PC-9 (cell line): ENCODE measurements at regions not wholly inside any gene's neighbourhood (a gene's known extent, or its start where the extent isn't known, plus 50 kb on each side); places are given as distances from the start of the nearest gene placed in this dataset.

Experiments
- EZH2 ChIP-seq: fragments of 200-600 bp; sonication (generic); IDR thresholded peaks from 2 replicates; pipeline ENCODE4 v1.8.0; 2017; ENCODE audit warnings: antibody characterized with exemption, low read depth
- TF ChIP-seq, protein P1 (sequence below): fragments of 200-600 bp; sonication (generic); conservative IDR thresholded peaks from 2 replicates; pipeline ENCODE4 v1.6.1; 2017; ENCODE audit warnings: mixed run types, antibody characterized with exemption, mild to moderate bottlenecking, moderate library complexity

DNA sequence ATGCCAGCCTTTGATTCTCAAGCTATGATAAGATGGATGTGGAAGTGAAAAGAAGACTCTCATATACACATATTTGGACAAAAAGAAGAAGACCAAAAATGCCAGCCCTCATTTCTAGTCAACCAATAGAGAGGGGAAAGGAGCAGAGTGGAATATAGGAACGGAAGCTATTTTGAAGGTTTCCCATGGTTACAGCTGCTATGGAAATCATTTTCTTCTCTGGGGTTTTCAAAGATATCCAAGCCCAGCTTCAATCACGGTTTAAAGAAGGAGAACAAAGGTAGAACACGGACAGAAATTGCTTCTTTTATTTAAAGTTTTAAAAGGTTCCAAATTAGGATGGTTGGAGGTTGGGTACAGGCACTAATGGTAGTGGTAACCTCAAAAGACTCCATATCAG, 181.0 kb upstream of the PRICKLE2 start:
- no peak for TF ChIP-seq EZH2
- TF ChIP-seq, protein P1, sequence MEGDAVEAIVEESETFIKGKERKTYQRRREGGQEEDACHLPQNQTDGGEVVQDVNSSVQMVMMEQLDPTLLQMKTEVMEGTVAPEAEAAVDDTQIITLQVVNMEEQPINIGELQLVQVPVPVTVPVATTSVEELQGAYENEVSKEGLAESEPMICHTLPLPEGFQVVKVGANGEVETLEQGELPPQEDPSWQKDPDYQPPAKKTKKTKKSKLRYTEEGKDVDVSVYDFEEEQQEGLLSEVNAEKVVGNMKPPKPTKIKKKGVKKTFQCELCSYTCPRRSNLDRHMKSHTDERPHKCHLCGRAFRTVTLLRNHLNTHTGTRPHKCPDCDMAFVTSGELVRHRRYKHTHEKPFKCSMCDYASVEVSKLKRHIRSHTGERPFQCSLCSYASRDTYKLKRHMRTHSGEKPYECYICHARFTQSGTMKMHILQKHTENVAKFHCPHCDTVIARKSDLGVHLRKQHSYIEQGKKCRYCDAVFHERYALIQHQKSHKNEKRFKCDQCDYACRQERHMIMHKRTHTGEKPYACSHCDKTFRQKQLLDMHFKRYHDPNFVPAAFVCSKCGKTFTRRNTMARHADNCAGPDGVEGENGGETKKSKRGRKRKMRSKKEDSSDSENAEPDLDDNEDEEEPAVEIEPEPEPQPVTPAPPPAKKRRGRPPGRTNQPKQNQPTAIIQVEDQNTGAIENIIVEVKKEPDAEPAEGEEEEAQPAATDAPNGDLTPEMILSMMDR = no peak
